SK-N-SH (cell line): ENCODE measurements at regions not wholly inside any gene's neighbourhood (a gene's known extent, or its start where the extent isn't known, plus 50 kb on each side); places are given as distances from the start of the nearest gene placed in this dataset.

ENCODE experiments used
- CTCF ChIP-seq: fragments of 200-600 bp; sonication (generic); IDR thresholded peaks from 2 replicates; pipeline ENCODE4 v1.6.1; 2017; ENCODE audit warnings: antibody characterized with exemption, mild to moderate bottlenecking, moderate library complexity
- GABPA ChIP-seq: IDR thresholded peaks from 2 replicates; pipeline ENCODE4 v1.4.0; 2012; ENCODE audit warnings: low read depth, mild to moderate bottlenecking
- MXI1 ChIP-seq: IDR thresholded peaks from 2 replicates; pipeline ENCODE4 v1.6.1; 2012; ENCODE audit warnings: mild to moderate bottlenecking, low read depth, low read length, improper control_type of control experiment
- POLR2AphosphoS5 ChIP-seq: IDR thresholded peaks from 2 replicates; pipeline ENCODE4 v1.6.1; 2012; ENCODE audit warnings: low read depth, low read length
- RFX5 ChIP-seq: IDR thresholded peaks from 2 replicates; pipeline ENCODE4 v1.6.1; 2012; ENCODE audit warnings: mild to moderate bottlenecking, improper control_type of control experiment, low read length
- RXRA ChIP-seq: IDR thresholded peaks from 2 replicates; pipeline ENCODE4 v1.4.0; 2012; ENCODE audit warnings: low read depth, mild to moderate bottlenecking, borderline replicate concordance
- SIN3A ChIP-seq: IDR thresholded peaks from 2 replicates; pipeline ENCODE4 v1.6.1; 2012; ENCODE audit warnings: low read depth, mild to moderate bottlenecking, low read length, moderate library complexity, borderline replicate concordance
- TAF1 ChIP-seq: IDR thresholded peaks from 2 replicates; pipeline ENCODE4 v1.6.1; 2012; ENCODE audit warnings: low read depth, mild to moderate bottlenecking, low read length, moderate library complexity, borderline replicate concordance
- YY1 ChIP-seq: IDR thresholded peaks from 2 replicates; pipeline ENCODE4 v1.4.0; 2012; ENCODE audit warnings: low read depth, mild to moderate bottlenecking

GRCh38 chr3:80682951-80683350, 915.2 kb upstream of the ROBO1 start:
- TF ChIP-seq CTCF (no peak), MXI1 (no peak), GABPA (no peak), RFX5 (no peak), POLR2AphosphoS5 (no peak), YY1 (no peak), RXRA (no peak), SIN3A (no peak), TAF1 (no peak)
